Skeletal muscle cell (primary cell): ENCODE measurements at regions not wholly inside any gene's neighbourhood (a gene's known extent, or its start where the extent isn't known, plus 50 kb on each side); places are given as distances from the start of the nearest gene placed in this dataset.
"Not testable (repeated sequence)": the region's sequence is repeated elsewhere in the genome, so short reads cannot be mapped to it uniquely, and the experiment has no call there.

ENCODE experiments used
- DNase-seq: peaks from one replicate; pipeline ENCODE4 v3.0.0-alpha.2; 2010; ENCODE audit warnings: low read depth
- H3K4me3 ChIP-seq: 2 replicates; pipeline ENCODE4 v1.5.1; 2011; ENCODE audit warnings: low read depth, mild to moderate bottlenecking, control low read depth, low read length, moderate library complexity

DNA sequence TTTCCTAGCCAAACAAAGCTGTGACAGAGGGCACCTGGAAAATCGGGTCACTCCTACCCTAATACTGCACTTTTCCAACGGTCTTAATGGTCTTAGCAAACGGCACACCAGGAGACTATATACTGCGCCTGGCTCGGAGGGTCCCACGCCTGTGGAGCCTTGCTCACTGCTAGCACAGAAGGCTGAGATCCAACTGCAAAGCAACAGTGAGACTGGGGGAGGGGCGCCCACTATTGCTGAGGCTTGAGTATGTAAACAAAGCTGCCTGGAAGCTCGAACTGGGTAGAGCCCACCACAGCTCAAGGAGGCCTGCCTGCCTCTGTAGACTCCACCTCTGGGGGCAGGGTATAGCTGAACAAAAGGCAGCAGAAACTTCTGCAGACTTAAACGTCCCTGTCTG lies 931.7 kb upstream of the ATXN7L3B start:
- DNase-seq, H3K4me3 ChIP-seq: not testable (repeated sequence)

DNA sequence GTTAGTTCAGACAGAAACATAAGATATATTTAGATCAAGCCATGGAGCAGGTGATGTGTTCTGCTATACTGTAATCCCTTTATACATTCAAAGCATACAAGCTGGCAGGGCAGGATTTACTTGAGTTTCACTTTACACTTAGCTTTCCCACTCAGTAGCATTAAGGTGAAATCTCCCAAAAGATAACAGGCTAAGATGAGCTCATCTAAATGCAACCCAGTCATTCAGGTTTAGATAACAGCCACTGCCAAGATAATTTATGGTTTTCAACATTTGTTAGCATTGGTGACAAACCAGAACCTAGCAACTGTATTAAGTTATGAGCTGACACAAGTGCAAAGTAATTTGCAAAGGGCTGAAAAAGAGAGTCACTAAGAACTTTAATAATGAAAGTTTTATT lies 925.1 kb upstream of the ATXN7L3B start:
- H3K4me3 ChIP-seq = no peak overlapping the region
- DNase-seq = no peak

DNA sequence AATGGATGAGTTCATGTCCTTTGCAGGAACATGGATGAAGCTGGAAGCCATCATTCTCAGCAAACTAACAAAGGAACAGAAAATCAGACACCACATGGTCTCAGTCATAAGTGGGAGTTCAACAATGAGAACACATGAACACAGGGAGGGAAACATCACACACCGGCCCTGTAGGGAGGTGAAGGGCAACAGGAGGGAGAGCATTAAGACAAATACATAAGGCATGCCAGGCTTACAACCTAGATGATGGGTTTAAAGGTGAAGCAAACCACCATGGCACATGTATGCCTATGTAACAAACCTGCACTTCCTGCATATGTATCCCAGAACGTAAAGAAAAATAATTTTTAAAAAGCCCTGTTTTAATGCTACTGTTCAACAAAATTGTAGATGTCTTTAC lies 914.2 kb upstream of the ATXN7L3B start:
- H3K4me3 ChIP-seq = no peak overlapping the region
- DNase-seq = no peak

DNA sequence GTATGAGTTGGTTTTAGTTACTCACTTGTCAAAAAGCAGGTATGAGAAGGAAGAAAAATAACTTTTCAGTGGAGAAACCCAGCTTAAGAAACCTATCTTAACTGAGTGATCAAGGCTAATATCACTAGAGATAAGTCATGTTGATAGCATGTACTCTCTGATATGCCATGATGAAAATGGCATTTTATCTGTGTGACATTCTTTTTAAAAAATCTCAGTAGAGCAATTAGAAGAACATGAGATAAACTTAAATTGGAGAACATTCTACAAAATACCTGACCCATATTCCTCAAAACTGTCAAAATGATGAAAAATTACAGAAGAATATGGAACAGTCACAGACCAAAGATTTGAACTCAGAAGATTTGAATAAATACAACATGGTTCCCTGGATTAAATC lies 912.4 kb upstream of the ATXN7L3B start:
- DNase-seq = no peak
- no peak overlapping the region for H3K4me3 ChIP-seq

DNA sequence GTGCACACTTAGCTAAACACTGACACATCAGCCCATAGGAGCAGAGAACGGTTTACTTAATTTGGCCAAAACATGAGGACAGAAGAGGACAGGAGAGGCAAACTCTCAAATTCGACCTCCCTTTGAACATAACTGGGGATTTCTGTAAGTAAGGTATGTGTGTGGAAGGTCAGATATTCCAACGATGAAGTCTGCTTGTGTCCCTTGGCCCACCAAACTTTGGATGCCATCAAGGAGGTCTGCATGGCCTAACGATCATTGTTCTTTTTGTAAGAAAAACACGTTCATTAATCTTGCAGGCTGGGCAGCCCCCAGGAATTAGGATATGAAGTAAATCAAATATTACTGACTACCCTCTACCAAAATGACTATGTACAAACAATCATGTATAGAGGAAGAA lies 908.5 kb upstream of the ATXN7L3B start:
- DNase-seq = no peak
- no peak overlapping the region for H3K4me3 ChIP-seq

DNA sequence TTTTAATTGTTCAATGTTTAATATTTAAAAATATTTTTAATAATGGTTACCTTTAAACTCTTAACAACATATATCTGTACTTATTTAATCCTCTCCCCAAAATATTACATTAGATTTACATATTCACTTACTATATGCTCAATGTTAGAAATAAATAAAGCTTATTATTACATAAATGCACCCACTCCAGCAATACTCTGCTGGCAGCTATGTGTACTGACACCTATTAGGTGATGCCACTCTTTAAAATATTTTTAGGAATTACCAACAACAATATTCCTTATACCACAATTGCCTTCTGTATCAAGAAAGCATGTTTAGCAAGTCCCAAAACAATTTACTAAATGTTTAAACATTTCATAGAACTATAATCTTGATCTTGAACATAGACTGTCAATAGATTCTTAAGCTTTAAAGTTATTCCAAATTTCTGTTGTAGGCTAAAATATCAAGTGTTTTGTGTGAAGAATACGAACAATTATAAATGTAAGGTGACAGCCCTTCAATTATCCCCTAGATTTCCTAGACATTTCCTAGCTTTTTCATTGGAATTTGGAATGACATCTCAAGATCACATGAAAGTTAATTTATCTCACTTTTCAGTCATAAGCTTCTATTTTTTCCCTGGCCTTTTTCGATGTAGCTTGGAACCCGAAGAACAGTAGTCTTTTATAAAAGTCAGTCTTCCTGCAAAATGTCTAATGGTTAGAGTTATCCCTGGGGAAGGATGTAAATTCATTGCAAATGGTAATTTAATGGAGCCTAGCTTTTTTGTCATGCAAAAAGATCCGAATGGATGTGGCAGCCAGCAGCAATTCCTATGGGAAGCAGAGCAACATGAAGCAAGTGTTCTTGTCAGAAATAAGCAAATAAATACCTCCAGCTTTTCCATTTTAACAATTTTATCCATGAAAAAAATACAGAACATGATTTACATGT lies 907.5 kb upstream of the ATXN7L3B start:
- no peak for DNase-seq
- H3K4me3 ChIP-seq = no peak overlapping the region

DNA sequence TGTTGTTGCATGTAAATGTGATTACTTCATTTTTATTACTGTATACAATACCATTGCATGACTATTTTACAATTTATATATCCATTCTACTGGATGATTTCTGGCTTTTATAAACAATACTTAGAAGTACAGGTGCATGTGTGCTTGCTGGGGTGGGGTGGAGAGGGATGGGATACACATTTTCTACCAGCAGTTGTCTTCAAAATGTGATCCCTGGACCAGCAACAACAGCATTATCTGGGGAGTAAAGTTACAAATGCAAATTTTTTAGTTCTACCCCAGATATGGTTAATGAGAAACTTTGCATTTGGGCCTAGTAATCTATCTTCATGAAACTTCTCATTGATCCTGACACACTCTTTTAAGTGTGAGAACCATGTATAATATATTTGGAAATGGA lies 905.4 kb upstream of the ATXN7L3B start:
- DNase-seq = no peak
- H3K4me3 ChIP-seq = no peak overlapping the region

DNA sequence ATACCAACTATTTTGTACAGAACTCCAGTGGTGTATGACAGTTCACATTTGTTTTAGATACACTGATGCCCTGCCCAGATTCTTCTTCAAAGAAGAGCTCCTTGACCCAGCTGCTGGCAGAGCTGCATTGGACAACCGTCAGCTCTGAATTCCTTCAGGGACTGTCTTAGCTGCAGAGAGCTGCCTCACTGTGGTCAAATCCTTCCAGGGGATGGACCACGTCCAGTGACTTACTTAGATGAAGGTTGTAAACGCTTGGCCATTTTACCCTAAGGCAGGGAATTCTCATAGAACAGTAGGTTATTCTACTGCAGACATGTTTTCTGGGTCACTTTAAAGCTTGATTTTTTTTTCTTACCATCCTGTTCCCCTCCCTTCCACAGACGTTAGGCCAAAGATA lies 905.0 kb upstream of the ATXN7L3B start:
- no peak for DNase-seq
- no peak overlapping the region for H3K4me3 ChIP-seq

DNA sequence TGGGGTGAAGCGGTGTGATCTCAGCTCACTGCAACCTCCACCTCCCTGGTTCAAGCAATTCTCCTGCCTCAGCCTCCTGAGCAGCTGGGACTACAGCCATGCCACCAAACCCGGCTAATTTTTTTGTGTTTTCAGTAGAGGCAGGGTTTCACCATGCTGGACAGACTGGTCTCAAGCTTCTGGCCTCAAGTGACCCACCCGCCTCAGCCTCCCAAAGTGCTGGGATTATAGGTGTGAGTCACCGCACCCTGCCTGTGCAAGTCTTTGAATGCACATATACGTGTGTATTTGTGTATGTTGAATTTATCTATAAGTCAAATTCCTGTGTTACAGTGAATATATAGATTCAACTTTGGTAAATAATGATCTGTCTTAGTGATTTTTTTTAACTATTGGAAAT lies 898.2 kb upstream of the ATXN7L3B start:
- not testable (repeated sequence) for DNase-seq, H3K4me3 ChIP-seq

DNA sequence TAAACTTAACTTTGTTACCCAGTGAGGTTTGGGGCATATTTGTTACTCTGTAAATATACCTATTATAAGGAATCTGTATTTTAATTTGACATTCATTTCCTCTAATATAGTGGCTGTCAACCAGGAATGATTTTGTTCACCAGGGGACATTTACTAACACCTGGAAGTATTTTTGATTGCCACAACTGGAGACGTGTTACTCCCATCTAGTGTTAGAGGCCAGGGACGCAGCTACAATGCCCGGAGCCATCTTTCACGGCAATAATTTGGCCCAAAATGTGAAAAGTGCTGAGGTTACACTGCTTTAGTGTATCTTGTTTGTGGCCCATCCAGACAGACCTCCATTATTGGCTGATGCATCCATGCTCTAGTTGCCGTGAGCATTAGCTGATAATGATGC lies 881.3 kb upstream of the ATXN7L3B start:
- no peak for DNase-seq
- H3K4me3 ChIP-seq = no peak overlapping the region

DNA sequence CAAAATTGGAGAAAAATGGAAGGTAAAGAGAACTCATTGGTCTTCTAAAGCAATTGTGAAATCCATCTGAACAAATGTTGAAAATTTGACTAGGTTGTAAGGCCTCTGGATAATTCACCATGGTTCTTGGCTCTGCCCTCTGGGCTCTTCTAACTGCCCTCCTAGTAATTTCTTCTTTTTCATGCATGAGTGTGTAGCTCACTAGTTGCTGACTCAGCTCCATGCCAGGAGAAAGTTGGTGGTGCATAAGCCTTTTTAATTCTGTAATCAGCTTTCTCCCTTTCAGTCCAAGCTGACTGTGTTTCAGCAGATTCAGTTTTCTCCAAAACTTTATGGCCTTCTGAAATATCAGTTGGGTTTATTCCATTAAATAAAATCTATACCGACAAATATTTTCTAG lies 877.8 kb upstream of the ATXN7L3B start:
- DNase-seq = no peak

DNA sequence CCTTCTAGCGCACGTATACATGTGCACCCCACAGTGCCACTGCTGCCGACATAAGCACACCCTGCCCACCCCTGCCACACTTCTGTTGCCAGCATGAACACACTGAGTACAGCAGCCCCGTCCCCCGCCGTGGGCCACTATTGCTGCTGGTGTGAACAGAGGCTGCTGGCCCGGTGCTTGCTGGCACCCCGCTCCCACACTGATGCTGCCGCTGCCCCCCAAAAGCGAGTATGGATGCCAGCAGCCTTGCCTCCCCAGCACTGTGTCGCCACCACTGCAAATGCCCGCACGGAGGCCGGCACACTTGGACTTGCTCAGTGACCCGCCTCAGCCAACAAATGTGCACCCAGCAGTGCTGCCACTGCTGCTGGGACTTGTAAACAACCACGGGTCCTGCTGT lies 872.4 kb upstream of the ATXN7L3B start:
- H3K4me3 ChIP-seq = no peak overlapping the region
- no peak for DNase-seq

More for the DNA sequence above, 877.8 kb upstream of the ATXN7L3B start:
- no peak overlapping the region for H3K4me3 ChIP-seq

DNA sequence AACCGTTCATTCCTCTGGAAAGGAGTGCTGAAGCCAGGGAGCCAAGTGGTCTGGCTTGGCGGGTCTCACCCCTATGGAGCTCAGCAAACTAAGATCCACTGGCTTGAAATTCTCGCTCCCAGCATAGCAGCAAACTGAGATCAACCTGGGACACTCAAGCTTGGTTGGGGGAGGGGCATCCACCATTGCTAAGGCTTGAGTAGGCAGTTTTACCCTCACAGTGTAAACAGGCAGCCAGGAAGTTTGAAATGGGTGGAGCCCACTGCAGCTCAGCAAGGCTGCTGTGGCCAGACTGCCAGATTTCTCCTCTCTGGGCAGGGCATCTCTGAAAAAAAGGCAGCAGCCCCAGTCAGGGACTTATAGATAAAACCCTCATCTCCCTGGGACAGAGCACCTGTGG lies 866.1 kb upstream of the ATXN7L3B start:
- not testable (repeated sequence) for DNase-seq, H3K4me3 ChIP-seq

DNA sequence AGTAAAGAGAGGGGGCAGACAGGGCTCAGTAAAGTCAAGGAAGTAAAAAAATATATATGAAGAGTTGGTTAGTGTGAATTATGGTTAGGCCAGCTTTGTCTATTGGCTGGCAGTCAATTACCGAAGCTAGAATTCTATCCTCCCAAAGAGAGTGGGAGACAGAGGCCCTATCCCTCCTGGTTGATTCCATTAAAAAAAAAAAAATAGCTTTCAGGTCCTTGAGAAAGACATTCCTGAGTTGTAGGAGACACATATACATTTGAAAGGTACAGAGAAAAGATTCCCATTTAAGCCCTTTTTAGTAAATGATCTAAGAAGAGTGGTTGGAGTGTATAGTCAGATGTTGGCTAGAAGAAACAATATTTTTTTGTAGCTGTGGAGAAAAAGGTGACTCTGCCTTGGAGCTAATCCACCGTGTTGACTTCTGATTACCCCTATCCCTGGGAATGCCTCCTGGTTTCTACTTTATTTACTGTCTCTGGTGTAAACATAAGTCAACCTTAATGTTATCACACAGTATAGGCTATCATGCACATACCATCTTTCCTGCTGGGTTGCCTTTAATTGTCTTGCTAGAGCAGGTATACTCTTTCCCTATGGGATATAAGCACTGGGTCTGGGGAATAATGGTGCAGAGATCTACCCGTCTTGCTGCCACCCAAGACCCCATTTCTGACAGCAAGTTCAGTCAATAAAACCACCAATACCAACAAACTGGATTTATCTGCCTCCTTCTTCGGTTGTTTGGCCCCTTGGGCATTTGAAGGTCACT lies 859.9 kb upstream of the ATXN7L3B start:
- H3K4me3 ChIP-seq = no peak overlapping the region
- no peak for DNase-seq

DNA sequence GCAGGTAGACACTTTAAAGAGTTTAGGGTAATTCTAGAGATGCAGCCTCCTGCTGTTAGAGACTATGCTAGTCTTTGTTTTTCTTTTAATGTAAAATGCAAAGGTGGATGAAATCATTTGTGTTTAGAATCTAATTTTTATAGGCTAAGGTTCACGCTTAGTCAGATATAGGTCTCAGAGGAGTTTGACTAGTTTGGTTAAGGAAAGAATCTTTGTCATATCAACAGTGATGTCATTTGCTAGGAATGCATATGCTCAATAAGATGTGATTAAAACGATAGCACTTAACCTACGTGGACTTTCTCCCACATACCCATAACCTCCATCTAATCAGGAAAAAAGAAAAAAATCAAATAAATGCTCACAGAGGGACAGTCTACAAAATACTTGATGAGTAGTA lies 859.3 kb upstream of the ATXN7L3B start:
- no peak for DNase-seq
- H3K4me3 ChIP-seq = no peak overlapping the region

DNA sequence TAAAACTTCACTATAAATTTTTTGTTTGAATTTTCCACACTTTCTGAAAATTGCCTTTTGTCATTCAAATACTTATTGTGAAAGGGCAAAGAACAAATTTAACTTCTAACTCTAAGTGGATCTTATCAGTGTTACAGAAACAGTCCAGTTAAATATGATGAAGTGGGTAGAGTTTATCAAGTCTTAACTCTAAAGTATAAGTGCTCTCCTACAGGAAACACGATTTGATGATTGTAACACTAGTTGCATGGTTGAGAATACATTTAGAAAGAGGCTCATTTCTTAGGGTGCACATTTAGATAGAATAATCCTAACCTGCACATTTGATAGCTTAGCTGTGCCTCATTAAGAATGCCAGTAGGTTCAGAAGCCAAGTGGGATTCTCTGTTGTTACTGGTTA lies 838.3 kb upstream of the ATXN7L3B start:
- no peak for DNase-seq
- H3K4me3 ChIP-seq = no peak overlapping the region

DNA sequence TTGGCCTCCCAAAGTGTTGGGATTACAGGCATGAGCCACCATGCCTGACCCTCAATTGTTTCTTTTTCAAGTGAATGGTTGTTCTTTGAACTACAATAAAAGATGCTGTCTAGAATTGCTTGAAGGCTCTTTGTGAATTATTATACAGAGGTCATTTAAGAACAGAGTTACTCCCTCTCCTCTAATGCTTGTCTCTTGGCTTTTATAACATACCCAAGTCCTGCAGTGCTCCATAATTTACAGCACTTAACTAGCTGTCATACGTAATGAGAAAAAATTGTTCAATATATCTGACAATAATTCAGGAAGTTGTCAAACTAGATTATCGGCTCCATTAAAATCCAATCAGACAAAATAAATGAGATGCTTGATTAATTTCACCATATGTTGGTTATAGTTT lies 823.0 kb upstream of the ATXN7L3B start:
- no peak overlapping the region for H3K4me3 ChIP-seq
- DNase-seq = no peak

DNA sequence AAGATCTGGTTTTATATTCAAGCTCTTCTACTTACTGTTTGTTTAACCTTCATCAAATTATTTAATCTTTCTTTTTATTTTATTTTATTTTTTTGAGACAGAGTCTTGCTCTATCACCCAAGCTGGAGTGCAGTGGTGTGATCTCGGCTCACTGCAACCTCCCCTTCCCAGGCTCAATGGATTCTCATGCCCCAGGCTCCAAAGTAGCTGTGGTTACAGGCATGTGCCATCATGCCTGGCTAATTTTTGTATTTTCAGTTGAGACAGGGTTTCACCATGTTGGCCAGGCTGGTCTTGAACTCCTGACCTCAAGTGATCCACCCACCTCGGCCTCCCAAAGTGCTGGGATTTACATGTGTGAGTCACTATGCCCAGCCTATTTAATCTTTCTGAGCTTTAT lies 821.5 kb upstream of the ATXN7L3B start:
- not testable (repeated sequence) for DNase-seq, H3K4me3 ChIP-seq

DNA sequence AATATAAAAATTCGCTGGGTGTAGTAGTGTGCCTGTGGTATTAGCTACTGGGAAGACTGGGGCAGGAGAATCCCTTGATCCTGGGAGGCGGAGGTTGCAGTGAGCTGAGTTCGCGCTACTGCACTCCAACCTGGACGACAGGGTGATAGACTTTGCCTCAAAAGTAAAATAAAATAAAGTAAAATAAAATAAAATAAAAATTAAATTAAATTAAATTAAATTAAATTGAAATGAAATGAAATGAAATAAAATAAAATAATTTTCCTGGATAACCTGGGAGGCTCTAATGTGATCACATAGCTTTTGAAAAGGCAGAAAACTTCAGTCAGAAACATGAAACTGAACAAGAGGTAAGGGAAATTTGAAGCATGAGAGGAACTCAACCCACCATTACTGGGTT lies 818.4 kb upstream of the ATXN7L3B start:
- no peak for DNase-seq
- H3K4me3 ChIP-seq = no peak overlapping the region

DNA sequence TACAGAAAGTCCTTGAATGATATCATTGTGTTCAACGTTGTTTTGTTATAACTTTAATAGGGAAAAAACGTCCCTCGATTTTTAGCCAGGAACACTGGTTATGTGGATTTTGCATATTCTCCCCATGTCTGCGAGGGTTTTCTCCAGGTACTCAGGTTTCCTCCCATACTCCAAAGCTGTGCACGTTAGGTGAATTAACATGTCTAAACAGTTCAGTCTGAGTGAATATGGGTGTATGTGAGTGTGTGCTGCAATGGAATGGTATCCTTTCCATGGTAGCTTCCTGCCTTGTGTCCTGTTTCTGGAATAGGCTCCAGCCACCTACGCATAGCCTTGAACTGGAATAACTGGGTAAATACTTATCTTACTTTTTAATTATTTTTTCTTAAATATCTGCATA lies 810.8 kb upstream of the ATXN7L3B start:
- DNase-seq = no peak
- no peak overlapping the region for H3K4me3 ChIP-seq

DNA sequence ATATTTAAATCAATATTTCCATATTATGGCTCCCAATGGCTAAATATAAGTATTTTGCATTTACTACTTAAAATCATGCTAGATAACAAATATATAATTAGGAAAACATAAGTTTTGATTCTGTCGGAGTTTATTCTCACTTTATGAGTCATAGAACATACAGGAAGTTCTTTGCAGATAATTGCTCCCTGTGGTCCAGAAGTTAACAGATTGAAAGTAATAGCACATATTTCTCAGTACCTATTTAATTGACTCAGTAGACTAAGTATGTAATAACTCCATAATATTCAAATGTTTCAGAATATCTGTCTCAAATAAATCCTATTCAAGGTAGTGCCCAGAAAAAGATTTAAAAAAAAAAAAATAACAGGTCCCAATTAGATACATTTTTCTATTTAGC lies 806.0 kb upstream of the ATXN7L3B start:
- no peak for DNase-seq
- H3K4me3 ChIP-seq = no peak overlapping the region
